ENCODE measurements at regions not wholly inside any gene's neighbourhood (a gene's known extent, or its start where the extent isn't known, plus 50 kb on each side); places are given as distances from the start of the nearest gene placed in this dataset.

DNA sequence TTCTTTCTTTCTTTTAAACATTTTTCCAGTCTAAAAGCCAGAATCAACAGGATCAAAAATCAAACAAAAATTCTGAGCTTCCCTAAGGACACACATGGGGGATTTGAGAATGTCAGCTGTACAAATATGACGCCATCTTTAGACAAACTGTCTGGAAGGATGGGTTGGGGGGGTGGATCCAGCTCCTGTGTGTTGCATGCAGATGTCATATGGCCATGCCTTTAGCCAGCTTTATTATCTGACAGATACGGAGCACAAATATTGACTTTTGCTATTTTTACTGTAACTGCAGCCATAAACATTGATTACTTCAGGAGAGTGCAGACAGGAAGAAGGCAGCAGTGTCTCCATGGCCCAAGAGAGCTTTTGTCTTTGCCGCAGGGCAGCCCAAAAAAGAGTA, 279.4 kb upstream of the ELAC2 start:
- no peak for DNase-seq

DNA sequence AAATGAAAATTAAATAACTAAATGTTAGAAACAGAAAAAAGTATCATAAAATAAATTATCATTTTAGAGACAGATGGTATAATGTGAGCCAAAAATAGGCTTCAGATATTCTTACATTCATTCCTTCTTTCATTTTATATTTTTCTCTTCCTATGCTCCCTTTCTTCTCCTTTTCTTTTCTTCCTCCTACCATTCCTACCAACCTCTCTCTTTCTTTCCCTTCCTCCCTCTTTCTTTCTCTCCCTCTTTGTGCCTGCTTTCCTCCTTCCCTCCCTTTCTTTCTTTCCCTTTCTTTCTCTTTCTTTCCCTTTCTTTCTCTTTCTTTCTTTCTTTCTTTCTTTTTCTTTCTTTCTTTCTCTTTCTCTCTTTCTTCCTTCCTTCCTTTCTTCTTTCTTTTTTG, 275.6 kb upstream of the ELAC2 start:
- no peak for DNase-seq

DNA sequence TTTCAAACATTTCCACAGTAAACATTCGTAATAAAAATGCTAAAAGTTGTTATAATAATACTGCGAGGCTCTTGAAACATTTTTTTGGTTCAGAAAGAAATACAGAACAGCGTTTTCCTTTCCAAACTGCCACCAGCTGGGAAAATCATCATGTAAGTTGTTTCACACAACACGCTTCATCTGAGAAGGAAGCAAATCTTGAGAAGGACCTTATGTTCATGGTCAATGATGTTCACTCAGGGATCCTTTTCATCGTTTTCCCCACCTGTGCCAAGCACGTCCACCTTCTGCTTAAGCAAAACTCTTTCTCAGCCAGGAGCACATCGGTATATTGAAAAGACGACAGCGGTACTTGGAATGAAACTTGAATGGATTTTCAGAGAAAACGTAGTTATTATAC, 274.5 kb upstream of the ELAC2 start:
- no peak for DNase-seq

DNA sequence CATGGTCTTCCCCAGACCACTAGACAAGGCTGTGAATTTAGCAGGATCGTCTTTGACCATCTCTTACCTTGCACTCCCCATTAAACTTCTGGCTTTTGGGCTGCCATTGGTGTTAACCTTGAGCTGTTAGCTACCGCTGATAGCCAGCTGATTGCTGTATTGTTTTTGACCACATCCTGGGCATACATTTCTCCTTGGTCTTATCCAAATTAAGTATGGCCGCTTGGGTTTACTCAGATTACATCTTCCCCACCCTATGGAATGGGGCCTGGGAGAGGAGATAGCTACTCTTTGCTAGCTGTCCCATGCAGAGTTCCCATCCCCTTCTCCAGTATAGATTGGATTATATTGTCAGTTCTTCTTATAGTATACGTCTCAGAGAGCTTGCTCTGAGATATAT, 270.4 kb upstream of the ELAC2 start:
- no peak for DNase-seq

DNA sequence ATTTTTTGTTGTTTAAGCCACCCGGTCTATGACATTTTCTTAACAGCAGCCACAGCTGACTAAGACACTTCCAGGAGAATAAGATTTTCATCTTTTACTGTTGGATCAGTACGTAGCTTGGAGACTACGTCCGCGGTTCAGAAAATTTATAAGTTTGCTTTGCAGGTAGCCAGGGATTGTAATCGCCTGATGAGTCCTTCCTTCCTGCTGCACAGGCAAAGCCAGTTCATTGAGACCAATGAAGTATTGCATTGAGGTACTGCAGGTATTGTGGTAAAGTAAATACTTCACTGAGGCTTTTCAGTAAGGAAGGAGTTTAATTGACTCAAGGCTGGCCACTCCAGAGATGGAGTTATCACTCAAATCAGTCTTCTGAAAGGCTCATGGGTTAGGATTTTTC, 269.4 kb upstream of the ELAC2 start:
- DNase-seq, result no peak

DNA sequence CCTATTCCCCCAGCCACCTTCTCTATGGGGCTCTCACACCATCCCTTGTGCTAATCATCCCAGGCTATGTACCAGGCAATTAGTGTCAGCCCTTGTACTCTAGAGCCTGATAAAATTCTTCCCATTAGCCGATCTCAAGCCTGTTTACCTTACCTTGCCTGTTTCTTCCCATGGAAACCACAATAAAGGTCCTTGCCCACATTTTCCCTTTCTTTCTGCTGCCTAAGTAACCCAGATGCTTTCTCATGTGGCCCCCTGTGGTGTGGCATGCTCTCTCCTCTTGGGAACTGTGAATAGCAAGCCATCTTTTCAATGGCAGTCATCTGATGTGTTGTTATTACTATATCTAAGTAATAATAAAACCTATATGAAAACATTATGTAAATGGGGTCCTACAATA, 265.8 kb upstream of the ELAC2 start:
- DNase-seq, result no peak

DNA sequence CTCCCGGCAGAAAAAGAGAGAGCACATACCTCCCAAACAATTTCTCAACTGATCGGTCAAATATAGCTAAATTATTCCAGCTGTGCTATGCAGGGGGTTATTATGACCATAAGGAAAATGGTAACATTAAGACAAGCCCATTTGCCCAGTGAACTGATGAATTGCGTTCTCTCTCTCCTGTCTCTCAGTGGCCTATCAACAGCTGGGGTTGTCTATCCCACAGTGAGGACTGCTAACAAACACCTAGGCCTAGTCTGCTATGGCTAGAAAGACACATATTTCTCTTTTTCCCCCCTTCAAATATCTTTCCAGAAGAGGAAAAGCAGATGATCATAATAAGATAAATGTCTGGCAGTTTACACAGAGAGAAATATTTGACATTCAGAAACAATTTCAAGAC, 263.8 kb upstream of the ELAC2 start:
- no peak for DNase-seq

DNA sequence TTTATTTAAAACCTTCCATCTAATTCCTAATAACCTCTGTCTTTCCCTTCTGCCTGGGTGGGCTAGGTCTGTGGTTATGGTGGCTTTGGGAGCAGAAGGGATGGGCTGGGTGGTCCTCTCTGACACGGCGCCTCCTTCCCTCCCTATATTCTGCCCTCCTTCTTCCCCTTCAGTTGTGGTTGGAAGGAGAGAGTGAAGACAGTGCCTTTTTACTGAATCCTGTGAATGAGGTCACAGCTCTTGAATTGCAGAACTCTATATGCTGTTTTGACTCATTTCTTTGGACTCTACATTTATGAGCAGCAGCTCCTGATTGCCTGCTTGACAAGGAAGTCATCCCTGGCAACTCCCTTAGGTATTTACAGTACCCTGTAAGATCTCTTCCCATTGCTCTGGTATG, 256.0 kb upstream of the ELAC2 start:
- DNase-seq, result no peak

DNA sequence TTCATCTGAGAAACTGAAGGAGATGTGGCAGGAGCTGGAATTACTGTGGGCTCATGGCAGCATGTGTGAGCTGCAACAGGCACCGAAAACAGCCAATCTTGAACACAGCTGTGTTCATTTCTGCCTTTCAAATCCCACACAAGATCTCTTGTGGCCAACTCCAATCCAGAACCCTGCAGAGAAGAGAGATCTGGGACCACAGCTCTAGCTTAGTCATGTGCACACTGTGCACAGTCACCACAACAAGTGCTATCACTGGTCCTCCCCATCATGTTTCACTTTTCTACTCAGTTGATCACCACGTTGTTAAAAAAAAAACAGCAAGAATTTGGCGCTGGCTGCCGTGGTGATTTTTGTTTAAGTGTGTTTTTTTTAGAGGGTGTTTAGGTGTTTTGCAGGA, 254.5 kb upstream of the ELAC2 start:
- DNase-seq, result no peak

DNA sequence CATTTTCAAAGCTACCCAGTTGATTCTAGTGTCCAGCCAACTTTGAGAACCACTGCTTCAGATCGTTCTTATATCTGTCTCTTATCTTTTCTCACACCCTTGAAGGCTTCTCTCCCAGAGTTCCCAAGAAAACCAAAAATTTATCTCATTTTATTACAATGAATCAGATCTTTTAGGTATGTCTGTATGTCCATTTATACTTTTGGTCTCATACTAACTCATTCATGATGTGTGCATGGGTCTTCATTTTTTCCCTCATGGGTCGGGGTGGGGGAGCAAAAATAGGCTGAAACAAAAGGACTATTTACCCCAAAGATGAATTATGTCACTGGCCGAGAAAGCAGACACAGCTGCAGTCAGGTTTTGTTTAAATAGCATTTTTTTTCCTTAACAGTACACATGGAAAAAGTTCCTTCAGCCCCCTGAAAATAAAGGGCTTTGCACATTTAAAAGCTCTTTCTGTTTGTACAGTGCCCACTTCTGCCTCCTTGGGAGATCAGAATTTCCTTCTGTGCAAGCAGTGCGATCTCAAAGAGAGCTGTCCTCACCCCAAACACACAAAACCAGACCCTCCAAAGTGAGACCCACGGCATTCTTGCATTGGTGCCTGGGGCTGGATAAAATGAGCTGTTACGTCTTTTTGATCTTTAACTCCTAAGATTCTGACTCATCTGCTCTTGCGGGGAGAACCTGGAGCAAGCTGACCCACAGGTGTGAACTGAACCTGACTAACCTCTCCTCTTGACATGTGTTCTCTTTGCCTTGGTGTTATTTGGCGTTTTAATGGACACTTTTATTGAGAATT, 251.2 kb upstream of the ELAC2 start:
- no peak for DNase-seq

DNA sequence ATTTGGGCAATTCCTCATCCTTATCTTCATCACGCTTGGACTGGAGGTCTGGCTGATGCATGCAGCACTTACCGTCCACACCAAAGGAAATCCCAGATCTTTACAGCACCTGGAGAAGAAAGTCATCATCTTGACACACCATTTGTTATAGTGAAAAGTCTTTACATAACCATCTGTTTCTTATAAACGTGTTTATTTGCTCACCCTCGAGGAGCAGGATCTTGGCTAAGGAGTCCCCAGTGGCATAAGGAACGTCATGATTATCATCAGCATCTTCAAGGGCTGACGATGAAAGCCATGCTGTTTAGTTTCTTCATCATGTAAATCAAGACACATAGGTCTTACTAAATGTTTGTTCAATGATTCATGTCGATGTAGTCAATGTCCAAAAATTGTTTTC, 248.8 kb upstream of the ELAC2 start:
- no peak for DNase-seq

DNA sequence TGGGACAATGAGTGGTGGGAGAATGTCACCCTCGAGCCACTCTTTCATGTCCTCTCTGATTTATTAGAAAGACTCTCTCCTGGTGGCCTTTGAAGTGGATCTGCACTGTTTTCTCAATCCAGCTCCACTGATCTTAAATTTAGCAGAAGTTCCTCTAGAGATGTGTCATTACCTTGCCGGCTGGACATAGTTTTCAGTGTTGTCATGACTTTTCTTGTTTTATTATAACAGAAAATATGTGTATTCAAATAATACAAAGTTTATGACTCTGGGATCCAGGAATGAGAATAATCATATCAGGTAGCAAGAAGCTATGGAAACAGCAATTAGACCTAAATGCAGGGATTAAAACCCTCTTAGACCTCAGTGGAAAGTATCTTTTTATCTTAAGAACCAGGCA, 247.5 kb upstream of the ELAC2 start:
- no peak for DNase-seq

DNA sequence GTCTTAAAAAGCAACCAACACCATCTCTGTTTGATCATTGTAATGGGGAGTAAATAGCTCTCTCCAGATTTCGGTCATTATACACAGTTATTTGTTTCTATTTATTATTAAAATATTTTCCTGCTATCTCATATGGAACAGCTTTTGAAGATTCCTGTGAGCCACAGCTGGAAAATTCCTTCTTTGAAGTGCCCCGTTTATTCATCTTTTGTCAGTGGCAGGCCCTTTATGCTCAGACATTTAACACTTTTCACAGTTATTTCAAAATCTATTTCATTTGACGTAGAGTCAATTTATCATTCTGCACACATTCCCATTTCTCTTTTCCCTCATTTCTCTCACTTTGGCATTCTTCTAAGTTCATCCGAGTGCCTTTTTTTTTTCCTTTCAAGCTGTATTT, 245.9 kb upstream of the ELAC2 start:
- DNase-seq, result no peak

DNA sequence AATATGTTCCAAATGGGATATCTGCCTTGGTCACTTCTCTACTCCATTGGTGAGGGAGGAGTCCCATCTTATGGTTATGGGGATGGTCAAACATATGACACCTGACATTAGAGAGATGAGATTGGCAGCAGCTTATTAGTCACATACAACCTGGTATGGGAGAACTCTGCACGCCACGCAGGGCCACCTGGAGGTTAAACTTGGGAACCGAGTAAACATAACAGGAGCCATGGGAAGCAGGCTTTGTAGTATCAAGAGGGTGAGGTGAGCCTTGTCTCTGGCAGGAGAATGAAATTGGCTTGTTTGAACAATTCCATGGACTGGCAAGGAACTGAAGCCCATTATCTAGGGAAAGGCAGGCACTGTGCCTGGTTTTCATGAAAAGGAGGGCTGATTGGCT, 238.7 kb upstream of the ELAC2 start:
- DNase-seq, result no peak

DNA sequence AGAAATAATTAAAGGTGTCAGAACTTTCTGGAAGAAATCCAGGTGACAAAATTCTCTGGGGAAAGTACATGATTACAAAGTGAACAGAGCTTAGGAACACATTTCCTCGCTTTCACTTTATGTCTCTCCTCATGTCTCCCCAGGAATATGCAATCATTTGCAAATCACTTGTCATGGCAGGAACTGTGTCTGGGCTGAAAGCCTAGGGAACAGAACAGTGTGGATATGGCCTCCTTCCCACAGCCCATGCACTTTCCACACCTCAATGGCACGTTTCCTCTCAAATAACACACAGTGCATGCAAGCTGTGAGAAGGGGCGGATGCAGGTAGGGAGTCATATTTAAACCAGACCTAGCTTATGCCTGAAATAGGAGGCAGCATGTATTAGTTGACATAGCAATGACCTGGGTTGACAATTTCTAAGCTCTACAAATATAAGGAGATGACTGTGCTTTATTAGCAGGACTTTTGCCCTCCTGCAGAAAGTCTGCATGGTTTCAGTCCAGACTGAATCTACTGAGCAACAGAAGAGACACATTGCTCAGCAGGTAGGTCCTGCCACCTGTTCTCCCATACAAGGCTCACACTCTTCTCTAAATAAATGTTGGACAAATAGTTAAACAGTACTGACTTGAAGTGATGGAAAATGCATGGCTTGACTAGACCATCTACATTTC, 236.0 kb upstream of the ELAC2 start:
- no peak for DNase-seq

DNA sequence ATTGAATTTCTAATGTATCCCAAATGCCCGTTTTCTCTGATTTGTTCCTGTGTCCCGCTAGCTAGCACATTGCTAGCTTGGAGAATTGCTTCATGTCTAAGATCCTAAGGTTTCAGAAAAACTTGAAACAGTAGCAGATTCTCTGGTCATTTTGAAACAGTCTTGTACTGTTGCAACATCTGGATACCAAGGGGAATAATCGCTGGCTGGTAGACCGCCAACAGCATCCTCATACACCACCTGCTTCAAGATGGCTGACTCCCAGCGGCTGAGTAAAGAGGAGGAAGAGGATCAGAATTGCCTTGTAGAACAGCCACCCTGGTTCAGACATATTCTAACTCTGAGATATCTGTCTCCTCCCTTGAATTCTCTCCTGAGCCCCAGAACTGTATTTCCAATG, 226.7 kb upstream of the ELAC2 start:
- DNase-seq, result no peak

DNA sequence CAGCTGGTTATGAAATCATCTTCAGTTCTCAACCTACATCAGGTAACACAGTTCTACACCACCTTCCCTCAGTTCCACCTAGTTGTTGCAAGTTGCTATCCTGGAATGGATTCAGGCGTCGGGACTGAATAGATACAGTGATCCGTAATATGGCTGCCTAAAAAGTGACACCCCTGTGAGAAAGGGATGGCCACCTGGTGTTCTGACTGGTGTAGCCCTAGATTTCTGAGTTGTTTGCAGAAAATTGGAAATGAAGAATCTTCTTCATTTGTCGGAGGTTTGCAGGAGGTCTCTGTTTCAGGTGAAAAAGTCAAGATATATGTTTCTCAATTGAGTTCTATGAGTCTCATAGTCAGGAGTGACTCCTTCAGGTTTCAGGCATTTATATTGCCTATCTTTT, 225.8 kb upstream of the ELAC2 start:
- no peak for DNase-seq

DNA sequence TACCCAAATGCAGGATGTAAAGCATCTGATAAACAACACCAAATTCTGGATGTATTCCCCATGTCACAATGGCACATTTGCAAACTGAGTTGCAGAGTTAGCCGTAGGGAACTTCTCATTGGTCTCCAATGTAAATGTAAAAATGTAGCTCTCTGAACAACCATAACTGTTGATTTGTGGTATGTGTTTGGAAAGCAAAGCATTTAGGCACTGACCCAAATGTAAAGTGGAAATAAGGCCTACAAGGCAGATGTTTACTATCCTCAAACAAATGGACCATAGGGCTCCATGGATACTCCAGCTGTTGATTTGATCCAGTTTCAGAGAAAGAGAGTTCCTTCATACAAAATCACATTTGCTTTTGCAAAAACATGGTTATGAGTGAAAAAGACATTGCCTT, 223.0 kb upstream of the ELAC2 start:
- DNase-seq, result no peak

DNA sequence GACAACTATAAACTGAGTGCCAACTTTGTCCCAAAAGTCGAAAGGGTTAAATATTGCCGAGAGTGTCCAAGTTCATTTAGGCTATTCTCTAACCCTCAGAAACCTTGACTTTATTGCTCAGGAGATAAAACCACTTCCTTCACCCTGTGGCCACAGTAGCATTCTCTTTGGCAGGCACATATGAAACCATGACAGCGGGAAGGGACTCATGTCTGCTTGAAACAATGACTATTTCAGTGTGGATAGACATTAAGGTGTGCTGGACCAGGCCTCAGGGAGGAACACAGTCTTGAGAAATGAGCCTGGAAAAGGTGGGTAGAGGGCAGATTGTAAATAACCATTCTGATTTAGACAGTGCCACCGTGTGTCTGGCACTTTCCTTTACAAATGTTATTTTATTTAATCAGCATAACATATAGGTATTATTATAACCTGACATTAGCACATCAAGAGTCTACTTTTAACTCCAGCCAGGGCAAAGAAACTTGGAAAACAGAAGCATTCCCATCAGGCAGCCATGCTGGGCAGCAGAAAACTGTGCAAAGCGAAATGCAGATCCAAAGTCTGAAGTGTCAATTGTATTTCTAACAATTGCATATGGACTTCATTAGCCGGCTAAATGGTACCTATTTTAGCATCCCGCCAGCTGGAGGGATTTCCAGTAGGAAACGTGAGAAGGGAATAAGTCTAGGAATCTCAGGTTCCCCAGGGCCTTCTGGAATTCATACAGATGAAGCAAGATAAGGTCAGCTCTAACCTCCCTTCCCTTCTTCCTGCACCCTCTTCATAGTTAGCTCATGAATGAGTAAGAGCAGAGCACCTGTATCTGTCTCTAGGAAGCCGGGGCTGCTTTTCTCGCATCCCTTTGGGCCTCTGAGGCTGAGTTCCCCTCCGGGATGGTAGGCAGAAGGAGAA, 212.8 kb upstream of the ELAC2 start:
- no peak for DNase-seq

DNA sequence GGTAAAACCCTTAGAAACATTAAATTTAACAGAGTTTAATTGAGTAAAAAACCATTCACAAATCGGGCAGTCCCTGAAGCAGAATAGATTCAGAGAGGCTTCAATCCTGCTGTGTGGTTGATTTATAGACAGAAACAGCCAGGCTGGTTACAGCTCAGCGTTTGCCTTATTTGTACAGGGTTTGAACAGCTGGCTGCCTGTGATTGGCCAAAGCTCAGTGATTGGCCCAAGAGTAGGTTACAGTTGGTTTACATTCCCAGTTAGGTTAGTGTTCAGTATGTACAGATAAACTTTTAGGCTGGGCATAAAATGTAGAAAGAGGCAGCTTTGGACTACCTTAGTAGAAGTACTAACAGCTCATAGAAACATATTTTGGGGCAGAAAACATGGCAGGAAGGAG, 210.4 kb upstream of the ELAC2 start:
- no peak for DNase-seq

DNA sequence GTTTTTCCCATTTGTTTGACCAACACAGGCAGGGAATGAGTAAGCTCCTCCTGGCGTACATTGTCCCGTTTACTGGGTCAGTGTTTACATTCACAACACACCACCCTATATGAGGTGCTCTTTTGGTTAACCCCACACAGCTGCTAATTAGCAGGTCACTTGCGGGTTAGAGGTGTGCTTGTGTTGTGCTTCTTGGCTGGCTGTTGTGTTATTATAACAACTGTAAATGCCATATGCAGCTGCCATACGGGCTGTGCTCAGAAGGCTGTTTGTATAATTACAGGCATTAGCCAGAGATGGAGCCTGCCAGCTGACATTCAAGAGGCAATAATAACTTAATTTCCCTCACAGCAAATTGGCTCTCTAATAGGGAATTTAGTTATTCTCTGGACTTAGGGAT, 205.1 kb upstream of the ELAC2 start:
- no peak for DNase-seq

DNA sequence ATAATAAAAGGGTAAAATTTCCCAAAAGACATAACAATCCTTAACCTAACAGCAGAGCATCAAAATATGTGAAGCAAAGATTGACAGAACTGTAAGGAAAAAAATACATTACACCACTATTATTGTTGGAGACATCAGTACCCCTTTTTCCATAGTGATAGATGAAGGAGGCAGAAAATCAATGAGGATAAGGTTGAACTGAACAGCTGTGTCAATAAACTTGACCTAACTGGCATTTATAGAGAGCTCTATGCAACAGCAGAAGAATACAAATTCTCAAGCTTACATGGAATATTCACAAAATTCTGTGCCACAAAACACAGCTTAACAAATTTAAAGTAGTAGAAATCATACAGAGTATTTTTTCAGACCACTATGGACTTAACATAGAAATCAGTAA, 195.0 kb upstream of the ELAC2 start:
- no peak for DNase-seq

DNA sequence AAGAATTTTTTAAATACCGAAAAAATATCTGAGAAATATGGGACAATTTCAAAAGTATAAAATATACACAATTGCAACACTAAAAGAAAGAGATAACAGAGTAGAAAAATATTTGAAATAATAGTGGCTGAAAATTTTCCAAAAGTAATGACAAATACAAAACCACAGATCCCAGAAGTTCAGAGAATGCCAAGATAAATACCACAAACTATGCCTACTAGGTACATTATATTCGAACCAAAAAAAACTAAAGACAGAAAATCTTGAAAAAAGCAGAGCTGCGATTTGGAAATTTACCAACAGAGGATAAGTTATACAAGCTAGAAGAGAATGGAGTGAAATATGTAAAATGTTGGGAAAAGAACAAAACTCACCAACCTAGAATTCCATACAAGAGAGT, 191.3 kb upstream of the ELAC2 start:
- DNase-seq, result no peak

Measured in activated CD4-positive, alpha-beta T cell treated with anti-CD3 and anti-CD28 coated beads, Interleukin-2, amount 50 U/mL, for 16 hours (primary cell).